ENCODE measurements at regions not wholly inside any gene's neighbourhood (a gene's known extent, or its start where the extent isn't known, plus 50 kb on each side); places are given as distances from the start of the nearest gene placed in this dataset.

- Histone ChIP-seq H2AFZ (replicated peaks; ENCODE audit: low read length, poor library complexity) (no peak overlapping the region), H3K14ac (replicated peaks; ENCODE audit: low read depth, low read length) (no peak overlapping the region), H3K4me1 (ENCODE audit: control insufficient read depth, insufficient read depth, low read length) (no peaks in the 10 kb centered on the region), H3K4ac (ENCODE audit: low read depth, low read length) (no peak overlapping the region), H3K27me3 (ENCODE audit: control insufficient read depth, insufficient read depth, low read length) (no peaks in the 10 kb centered on the region), H3K9ac (ENCODE audit: low read depth, low read length) (no peak overlapping the region), H4K8ac (ENCODE audit: low read depth in 2 of 2, low read length in 2 of 2) (no peak overlapping the region), H3K23ac (ENCODE audit: low read depth, low read length) (no peak overlapping the region), H3K4me3 (ENCODE audit: insufficient read depth, low read depth, low read length) (no peak overlapping the region), H3K18ac (ENCODE audit: low read depth, low read length) (no peak overlapping the region), H4K20me1 (ENCODE audit: insufficient read depth, low read length) (no peaks in the 10 kb centered on the region), H3K9me3 (ENCODE audit: control insufficient read depth, insufficient read depth, low read length) (peaks cover 3% of the 10 kb centered on the region), H2BK120ac (ENCODE audit: low read depth, low read length) (no peak overlapping the region), H4K91ac (ENCODE audit: insufficient read depth, low read depth, low read length) (no peak overlapping the region), H3K4me2 (ENCODE audit: low read depth, low read length) (no peak overlapping the region), H2AK9ac (replicated peaks; ENCODE audit: low read depth, low read length, poor library complexity) (no peak overlapping the region), H3K27ac (ENCODE audit: insufficient read depth, low read length) (no peak overlapping the region), H3K79me1 (ENCODE audit: low read depth in 1 of 2, low read length in 2 of 2) (no peaks in the 10 kb centered on the region), H2BK15ac (ENCODE audit: low read depth, low read length) (no peak overlapping the region), H4K5ac (ENCODE audit: low read depth, low read length) (no peak overlapping the region), H2BK5ac (ENCODE audit: low read depth, low read length, poor library complexity, severe bottlenecking) (no peak overlapping the region), H2AK5ac (ENCODE audit: low read depth, low read length) (no peak overlapping the region), H2BK20ac (ENCODE audit: low read depth, low read length) (no peak overlapping the region), H3K36me3 (ENCODE audit: control insufficient read depth, insufficient read depth, low read length) (no peaks in the 10 kb centered on the region), H3K56ac (ENCODE audit: extremely low read depth, insufficient read depth, low read length) (no peak overlapping the region), H3K9me1 (ENCODE audit: insufficient read depth, low read length) (no peaks in the 10 kb centered on the region)
- no TSS peak for BruUV-seq (replicated peaks)
- dilution Hi-C loops (cut with HindIII; ENCODE audit: low sequenced_read_pairs, unreplicated experiment) (no loop called here), in situ Hi-C loops (cut with MboI; ENCODE audit: low sequenced_read_pairs) (no loop called here), intact Hi-C loops (cut with micrococcal nuclease) (no loop called here)
- ChIA-PET POLR2A (ENCODE audit: unreplicated experiment) (no interaction called here), CTCF (no interaction called here)
- no CpG with 5 or more reads among the region's 1 CpG for WGBS, 2 experiments (ENCODE audit: extremely low coverage in 2 of 2, insufficient read length in 1 of 2)
- no peak for ATAC-seq (ENCODE audit: low read depth)
- DNase-seq, result no peak
- no peak for TF ChIP-seq USF2 (IDR thresholded peaks at IDR 0.05; ENCODE audit: low read depth, low read length)
- no peak for TF ChIP-seq CHD1 (IDR thresholded peaks at IDR 0.05; ENCODE audit: low read depth, low read length)
- no peak for TF ChIP-seq MAFK (IDR thresholded peaks at IDR 0.05; ENCODE audit: low read depth, low read length)
- no peak for TF ChIP-seq NFE2L2 (IDR thresholded peaks at IDR 0.05; ENCODE audit: low read depth, low read length)
- no peak for TF ChIP-seq MAZ (IDR thresholded peaks at IDR 0.05; ENCODE audit: borderline replicate concordance, low read depth, low read length)
- TF ChIP-seq CEBPB (IDR thresholded peaks at IDR 0.05; ENCODE audit: low read depth, low read length), result no peak
- TF ChIP-seq CTCF (conservative IDR thresholded peaks at IDR 0.05; ENCODE audit: low read depth, low read length), result no peak
- no peak for TF ChIP-seq SMC3 (IDR thresholded peaks at IDR 0.05; ENCODE audit: low read depth, low read length)
- TF ChIP-seq RFX5 (IDR thresholded peaks at IDR 0.05; ENCODE audit: low read depth, low read length), result no peak
- TF ChIP-seq MXI1 (IDR thresholded peaks at IDR 0.05; ENCODE audit: borderline replicate concordance, low read depth, low read length), result no peak
- no peak for TF ChIP-seq ELK1 (IDR thresholded peaks at IDR 0.05; ENCODE audit: borderline replicate concordance, low read depth, low read length)
- no peak for TF ChIP-seq FOS (IDR thresholded peaks at IDR 0.05; ENCODE audit: low read depth, low read length)
- TF ChIP-seq RAD21 (IDR thresholded peaks at IDR 0.05; ENCODE audit: low read length), result no peak
- TF ChIP-seq RCOR1 (IDR thresholded peaks at IDR 0.05; ENCODE audit: insufficient replicate concordance, low read length), result no peak
- no peak for TF ChIP-seq POLR2A (IDR thresholded peaks at IDR 0.05; ENCODE audit: low read depth, low read length)
Observed at GRCh38 chr3:18585004-18585968, 160.1 kb upstream of the SATB1 start.
